ENCODE measurements at regions not wholly inside any gene's neighbourhood (a gene's known extent, or its start where the extent isn't known, plus 50 kb on each side); places are given as distances from the start of the nearest gene placed in this dataset.
A peak's percentile ranks its signal among the peaks of the same experiment; 100 is the strongest.
"Not testable (repeated sequence)": the region's sequence is repeated elsewhere in the genome, so short reads cannot be mapped to it uniquely, and the experiment has no call there.

DNA sequence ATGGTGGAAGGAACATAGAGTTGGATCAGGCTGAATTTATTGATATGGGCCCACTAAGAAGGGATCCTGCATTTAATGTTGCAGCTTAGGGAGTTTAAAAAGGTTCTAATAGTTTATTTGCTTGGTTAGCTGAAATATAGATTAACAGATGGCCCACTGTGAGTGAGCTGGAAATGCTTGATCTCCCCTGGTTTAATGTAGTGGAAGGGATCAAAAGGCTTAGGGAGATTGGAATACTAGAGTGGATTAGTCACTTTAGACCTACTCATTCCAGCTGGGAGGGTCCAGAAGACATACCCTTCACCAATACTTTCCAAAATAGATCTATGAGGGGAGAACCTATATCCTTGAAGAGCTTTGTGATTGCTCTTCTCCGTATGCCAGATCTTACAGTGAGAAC, 130.1 kb upstream of the ZC3H12C start:
- Histone ChIP-seq H2BK12ac (ENCODE audit: low read length in 2 of 2) (no peak overlapping the region), H2AK5ac (ENCODE audit: low read length, severe bottlenecking) (no peak overlapping the region), H2BK15ac (ENCODE audit: low read depth, poor library complexity, severe bottlenecking) (no peak overlapping the region), H4K91ac (ENCODE audit: low read length) (no peak overlapping the region), H3K23ac (ENCODE audit: low read length in 2 of 2) (no peak overlapping the region), H3K4me3 (ENCODE audit: insufficient read depth in 1 of 2, low read depth in 1 of 2, low read length in 2 of 2) (no peak overlapping the region), H3K36me3 (ENCODE audit: control insufficient read depth in 1 of 2, insufficient read depth in 2 of 2, low read depth in 1 of 2, low read length in 2 of 2) (no peaks in the 10 kb centered on the region), H3K4me2 (ENCODE audit: low read length, poor library complexity, severe bottlenecking) (no peak overlapping the region), H3K27me3 (ENCODE audit: control insufficient read depth in 1 of 2, insufficient read depth in 1 of 2, low read length in 2 of 2) (no peaks in the 10 kb centered on the region), H3K4ac (ENCODE audit: low read depth in 1 of 2, low read length in 2 of 2) (no peak overlapping the region), H3K9me3 (ENCODE audit: control insufficient read depth, low read length) (no peaks in the 10 kb centered on the region), H2BK120ac (ENCODE audit: low read depth, low read length) (no peak overlapping the region), H3K27ac (ENCODE audit: low read length, poor library complexity, severe bottlenecking) (no peak overlapping the region), H3K9ac (ENCODE audit: low read length) (no peak overlapping the region), H3K14ac (ENCODE audit: low read length in 2 of 2) (no peak overlapping the region), H3K79me1 (replicated peaks; ENCODE audit: low read length, poor library complexity, severe bottlenecking) (no peaks in the 10 kb centered on the region), H4K8ac (ENCODE audit: low read length) (no peak overlapping the region), H3K4me1 (ENCODE audit: control insufficient read depth, insufficient read depth, low read depth, low read length) (peaks cover 2% of the 10 kb centered on the region), H2AFZ (ENCODE audit: low read depth, low read length) (no peak overlapping the region), H2BK5ac (ENCODE audit: low read depth, low read length, poor library complexity, severe bottlenecking) (no peak overlapping the region), H3K18ac (ENCODE audit: low read depth in 1 of 2, low read length in 2 of 2) (no peak overlapping the region)
- WGBS, result 100% methylated on average over 1 of the region's 1 CpG
- DNase-seq, result no peak

DNA sequence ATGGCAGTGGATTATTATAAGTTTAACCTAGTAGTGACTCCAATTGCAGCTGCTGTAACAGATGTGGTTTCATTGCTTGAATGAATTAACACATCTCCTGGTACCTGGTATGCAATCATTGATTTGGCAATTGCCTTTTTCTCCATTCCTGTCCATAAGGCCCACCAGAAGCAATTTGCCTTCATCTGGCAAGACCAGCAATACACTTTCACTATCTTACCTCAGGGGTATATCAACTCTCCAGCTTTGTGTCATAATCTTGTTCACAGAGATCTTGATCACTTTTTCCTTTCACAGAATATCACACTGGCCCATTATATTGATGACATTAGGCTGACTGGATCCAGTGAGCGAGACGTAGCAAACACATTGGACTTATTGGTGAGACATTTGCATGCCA, 128.7 kb upstream of the ZC3H12C start:
- no peaks in the 10 kb centered on the region for H3K36me3 ChIP-seq (ENCODE audit: control insufficient read depth in 1 of 2, insufficient read depth in 2 of 2, low read depth in 1 of 2, low read length in 2 of 2)
- H3K4me1 ChIP-seq (ENCODE audit: control insufficient read depth, insufficient read depth, low read depth, low read length), result peaks cover 2% of the 10 kb centered on the region
- H3K14ac ChIP-seq (ENCODE audit: low read length in 2 of 2), result no peak overlapping the region
- no peak overlapping the region for H2AFZ ChIP-seq (ENCODE audit: low read depth, low read length)
- no peak overlapping the region for H3K9ac ChIP-seq (ENCODE audit: low read length)
- no peak overlapping the region for H3K4me2 ChIP-seq (ENCODE audit: low read length, poor library complexity, severe bottlenecking)
- H3K27me3 ChIP-seq (ENCODE audit: control insufficient read depth in 1 of 2, insufficient read depth in 1 of 2, low read length in 2 of 2), result no peaks in the 10 kb centered on the region
- H3K23ac ChIP-seq (ENCODE audit: low read length in 2 of 2), result no peak overlapping the region
- no peak for DNase-seq
- no peaks in the 10 kb centered on the region for H3K79me1 ChIP-seq (replicated peaks; ENCODE audit: low read length, poor library complexity, severe bottlenecking)
- H4K8ac ChIP-seq (ENCODE audit: low read length), result no peak overlapping the region
- no peak overlapping the region for H3K18ac ChIP-seq (ENCODE audit: low read depth in 1 of 2, low read length in 2 of 2)
- H3K27ac ChIP-seq (ENCODE audit: low read length, poor library complexity, severe bottlenecking), result no peak overlapping the region
- no peak overlapping the region for H3K4ac ChIP-seq (ENCODE audit: low read depth in 1 of 2, low read length in 2 of 2)
- 94% methylated on average over 2 of the region's 2 CpGs for WGBS
- no peak overlapping the region for H2AK5ac ChIP-seq (ENCODE audit: low read length, severe bottlenecking)
- no peak overlapping the region for H3K4me3 ChIP-seq (ENCODE audit: insufficient read depth in 1 of 2, low read depth in 1 of 2, low read length in 2 of 2)
- H4K91ac ChIP-seq (ENCODE audit: low read length), result no peak overlapping the region
- no peaks in the 10 kb centered on the region for H3K9me3 ChIP-seq (ENCODE audit: control insufficient read depth, low read length)
- no peak overlapping the region for H2BK5ac ChIP-seq (ENCODE audit: low read depth, low read length, poor library complexity, severe bottlenecking)
- H2BK12ac ChIP-seq (ENCODE audit: low read length in 2 of 2), result no peak overlapping the region
- H2BK120ac ChIP-seq (ENCODE audit: low read depth, low read length), result no peak overlapping the region
- H2BK15ac ChIP-seq (ENCODE audit: low read depth, poor library complexity, severe bottlenecking), result no peak overlapping the region

DNA sequence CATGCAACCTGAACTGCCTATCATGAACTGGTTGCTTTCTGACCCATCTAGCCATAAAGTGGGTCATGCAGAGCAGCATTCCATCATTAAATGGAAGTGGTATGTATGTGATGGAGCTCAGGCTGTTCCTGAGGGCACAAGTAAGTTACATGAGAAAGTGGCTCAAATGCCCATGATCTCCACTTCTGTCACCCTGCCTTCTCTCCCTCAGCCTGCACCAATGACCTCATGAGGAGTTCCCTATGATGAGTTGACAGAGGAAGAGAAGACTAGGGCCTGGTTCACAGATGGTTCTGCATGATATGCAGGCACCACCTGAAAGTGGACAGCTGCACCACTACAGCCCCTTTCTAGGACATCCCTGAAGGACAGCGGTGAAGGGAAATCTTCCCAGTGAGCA, 127.7 kb upstream of the ZC3H12C start:
- H2BK5ac ChIP-seq (ENCODE audit: low read depth, low read length, poor library complexity, severe bottlenecking); H3K4me3 ChIP-seq (ENCODE audit: insufficient read depth in 1 of 2, low read depth in 1 of 2, low read length in 2 of 2); H4K91ac ChIP-seq (ENCODE audit: low read length); H3K4me1 ChIP-seq (ENCODE audit: control insufficient read depth, insufficient read depth, low read depth, low read length); H2AK5ac ChIP-seq (ENCODE audit: low read length, severe bottlenecking); H2BK12ac ChIP-seq (ENCODE audit: low read length in 2 of 2); H2BK15ac ChIP-seq (ENCODE audit: low read depth, poor library complexity, severe bottlenecking); H3K9ac ChIP-seq (ENCODE audit: low read length); H3K18ac ChIP-seq (ENCODE audit: low read depth in 1 of 2, low read length in 2 of 2); DNase-seq; H3K4me2 ChIP-seq (ENCODE audit: low read length, poor library complexity, severe bottlenecking); H3K79me1 ChIP-seq (replicated peaks; ENCODE audit: low read length, poor library complexity, severe bottlenecking); H3K27ac ChIP-seq (ENCODE audit: low read length, poor library complexity, severe bottlenecking); H2BK120ac ChIP-seq (ENCODE audit: low read depth, low read length); H3K36me3 ChIP-seq (ENCODE audit: control insufficient read depth in 1 of 2, insufficient read depth in 2 of 2, low read depth in 1 of 2, low read length in 2 of 2); H3K4ac ChIP-seq (ENCODE audit: low read depth in 1 of 2, low read length in 2 of 2); H3K23ac ChIP-seq (ENCODE audit: low read length in 2 of 2); H3K14ac ChIP-seq (ENCODE audit: low read length in 2 of 2); H3K27me3 ChIP-seq (ENCODE audit: control insufficient read depth in 1 of 2, insufficient read depth in 1 of 2, low read length in 2 of 2); H2AFZ ChIP-seq (ENCODE audit: low read depth, low read length); H3K9me3 ChIP-seq (ENCODE audit: control insufficient read depth, low read length); H4K8ac ChIP-seq (ENCODE audit: low read length): not testable (repeated sequence)
- WGBS, result 97% methylated on average over 1 of the region's 1 CpG

DNA sequence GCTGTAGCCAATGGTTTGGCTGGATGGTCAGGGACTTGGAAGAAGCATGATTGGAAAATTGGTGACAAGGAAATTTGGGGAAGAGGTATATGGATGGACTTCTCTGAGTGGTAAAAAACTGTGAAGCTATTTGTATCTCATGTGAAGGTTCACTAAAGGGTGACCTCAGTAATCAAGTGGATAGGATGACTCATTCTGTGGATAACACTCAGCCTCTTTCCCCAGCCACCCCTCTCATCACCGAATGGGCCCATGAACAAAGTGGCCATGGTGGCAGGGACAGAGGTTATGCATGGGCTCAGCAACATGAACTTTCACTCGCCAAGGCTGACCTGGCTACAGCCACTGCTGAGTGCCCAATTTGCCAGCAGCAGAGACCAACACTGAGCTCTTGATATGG, 127.3 kb upstream of the ZC3H12C start:
- H3K14ac ChIP-seq (ENCODE audit: low read length in 2 of 2), result not testable (repeated sequence)
- WGBS, result 69% methylated on average over 2 of the region's 2 CpGs

More for the DNA sequence above, 127.3 kb upstream of the ZC3H12C start:
- not testable (repeated sequence) for H3K79me1 ChIP-seq (replicated peaks; ENCODE audit: low read length, poor library complexity, severe bottlenecking); H3K23ac ChIP-seq (ENCODE audit: low read length in 2 of 2); H3K9ac ChIP-seq (ENCODE audit: low read length); H3K27ac ChIP-seq (ENCODE audit: low read length, poor library complexity, severe bottlenecking); H2AK5ac ChIP-seq (ENCODE audit: low read length, severe bottlenecking); H3K4me2 ChIP-seq (ENCODE audit: low read length, poor library complexity, severe bottlenecking); H3K4ac ChIP-seq (ENCODE audit: low read depth in 1 of 2, low read length in 2 of 2); H3K4me1 ChIP-seq (ENCODE audit: control insufficient read depth, insufficient read depth, low read depth, low read length); H2BK120ac ChIP-seq (ENCODE audit: low read depth, low read length); H2AFZ ChIP-seq (ENCODE audit: low read depth, low read length); H3K27me3 ChIP-seq (ENCODE audit: control insufficient read depth in 1 of 2, insufficient read depth in 1 of 2, low read length in 2 of 2); H3K36me3 ChIP-seq (ENCODE audit: control insufficient read depth in 1 of 2, insufficient read depth in 2 of 2, low read depth in 1 of 2, low read length in 2 of 2); H3K18ac ChIP-seq (ENCODE audit: low read depth in 1 of 2, low read length in 2 of 2); H2BK5ac ChIP-seq (ENCODE audit: low read depth, low read length, poor library complexity, severe bottlenecking); H3K4me3 ChIP-seq (ENCODE audit: insufficient read depth in 1 of 2, low read depth in 1 of 2, low read length in 2 of 2); H4K8ac ChIP-seq (ENCODE audit: low read length); H2BK12ac ChIP-seq (ENCODE audit: low read length in 2 of 2); H3K9me3 ChIP-seq (ENCODE audit: control insufficient read depth, low read length); H2BK15ac ChIP-seq (ENCODE audit: low read depth, poor library complexity, severe bottlenecking)
- H4K91ac ChIP-seq (ENCODE audit: low read length), result peak overlapping the region; percentile 35
- peak; percentile 27 for DNase-seq

All from mesenchymal stem cell (in vitro differentiated cells and primary cell).